GM13976 (cell line): ENCODE measurements at regions not wholly inside any gene's neighbourhood (a gene's known extent, or its start where the extent isn't known, plus 50 kb on each side); places are given as distances from the start of the nearest gene placed in this dataset.

Experiments used
- DNase-seq: peaks from one replicate; pipeline ENCODE4 v3.0.0; 2012; ENCODE audit warnings: low spot score
- CTCF ChIP-seq: IDR thresholded peaks from 2 replicates; pipeline ENCODE4 v1.5.1; 2012; ENCODE audit warnings: borderline replicate concordance, mild to moderate bottlenecking; ENCODE audit not compliant: insufficient read depth; ENCODE audit errors: extremely low read depth, missing control alignments, control extremely low read depth
- in situ Hi-C: fragments of 300-500 bp; cut with MboI; formaldehyde crosslinking; loops from one replicate; pipeline ENCODE4 v1.12.0; 2022; ENCODE audit warnings: low sequenced_read_pairs, mixed read lengths, inconsistent platforms; ENCODE audit not compliant: unreplicated experiment

DNA sequence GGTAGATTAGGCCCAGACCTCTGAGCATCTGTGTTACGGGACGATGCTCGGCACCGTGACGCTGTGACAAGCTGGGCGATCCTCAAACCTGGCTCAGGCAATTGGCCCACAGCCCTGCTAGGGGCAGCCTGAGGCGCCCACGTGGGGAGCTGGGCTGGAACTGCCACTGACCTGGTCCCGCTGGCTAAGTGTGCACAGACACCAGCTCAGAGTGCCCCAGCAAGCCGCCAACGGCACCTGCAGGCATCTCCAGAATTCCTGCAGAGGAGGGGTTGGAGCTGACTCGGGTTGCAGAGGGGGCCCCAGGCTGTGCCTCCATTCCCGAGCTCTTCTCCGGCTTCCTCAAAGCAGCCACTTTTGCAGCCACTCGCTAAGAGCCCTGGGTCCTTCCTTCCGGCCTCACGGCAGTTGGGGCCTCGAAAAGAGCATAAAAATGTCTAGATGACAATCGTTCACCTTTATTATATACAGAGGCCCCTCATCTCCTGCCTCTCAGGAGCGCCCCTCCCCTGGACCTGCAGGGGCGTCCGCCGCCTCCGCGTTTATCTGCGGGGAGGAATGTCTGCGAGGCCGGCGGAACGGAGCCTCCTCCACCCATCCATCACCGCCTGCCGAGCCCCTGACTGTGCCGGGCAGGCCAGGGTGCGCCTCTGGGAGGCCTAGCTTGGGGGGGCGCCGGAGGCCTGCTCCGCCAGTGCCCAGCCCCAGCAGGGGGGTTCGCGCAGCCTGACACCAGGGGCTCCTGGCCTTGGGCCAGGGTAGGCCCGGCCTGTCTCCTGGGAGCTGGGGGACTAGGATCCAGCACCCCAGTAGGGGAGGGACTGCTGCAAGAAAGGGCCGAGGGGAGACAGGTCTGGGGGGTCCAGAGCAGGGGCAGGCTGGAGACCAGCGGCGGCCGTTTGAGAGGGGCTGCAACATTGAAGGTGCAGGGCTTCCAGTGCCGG lies 144.9 kb downstream of the BARX1 start:
- DNase-seq, result peak; percentile 32
- in situ Hi-C loops, result no loop called here
- no peak for TF ChIP-seq CTCF

GRCh38 chr9:93809204-93809940 lies 145.8 kb downstream of the BARX1 start:
- in situ Hi-C loops, result no loop called here
- peak; percentile 12 for DNase-seq
- no peak for TF ChIP-seq CTCF

DNA sequence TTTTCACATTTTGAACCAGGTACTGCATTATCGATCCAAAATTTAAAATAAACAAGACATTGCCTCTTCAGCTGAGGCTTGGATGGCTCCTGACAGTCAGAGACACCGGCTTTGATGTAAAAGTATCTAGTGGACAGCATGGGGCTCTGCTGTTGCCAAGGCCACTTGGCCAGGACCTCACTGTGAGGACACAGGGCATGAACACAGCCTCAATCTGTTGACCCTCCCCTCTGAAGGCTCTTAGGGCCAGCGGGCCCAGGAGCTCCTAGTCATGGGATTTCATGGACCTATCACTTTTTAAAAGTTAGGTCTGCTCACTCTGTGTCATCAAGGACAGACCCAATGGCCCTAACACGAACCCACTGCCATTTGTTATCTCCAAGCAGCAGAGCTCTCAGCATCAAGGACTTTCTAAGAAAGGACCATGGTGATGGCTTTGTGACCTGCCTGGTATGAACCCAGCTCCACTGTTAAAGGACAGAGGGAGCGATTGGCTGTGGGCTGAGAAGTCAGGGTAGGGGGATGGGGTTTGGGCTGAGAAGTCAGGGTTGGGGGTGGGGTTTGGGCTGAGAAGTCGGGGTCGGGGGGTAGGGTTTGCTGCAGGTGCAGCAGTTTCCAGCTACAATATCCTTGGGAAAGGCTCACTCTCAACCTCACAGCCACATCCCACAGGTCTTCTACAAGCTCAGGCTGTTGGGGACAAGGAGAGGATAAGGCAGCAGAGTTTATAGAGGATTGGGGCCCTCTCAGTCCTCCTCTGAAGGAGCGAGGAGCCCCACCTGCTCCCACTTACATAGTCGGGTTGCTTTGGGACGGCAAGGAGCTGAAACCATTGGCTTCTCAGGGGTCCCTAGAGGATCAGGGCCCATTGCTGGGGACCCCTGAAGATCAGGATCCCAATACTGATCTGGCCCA lies 146.8 kb downstream of the BARX1 start:
- TF ChIP-seq CTCF, result no peak
- DNase-seq, result peak; percentile 11
- in situ Hi-C loops, result no loop called here

- no peak for TF ChIP-seq CTCF
- DNase-seq, result peak; percentile 9
- in situ Hi-C loops, result no loop called here
Observed at GRCh38 chr9:93807166-93808074, 147.7 kb downstream of the BARX1 start.

DNA sequence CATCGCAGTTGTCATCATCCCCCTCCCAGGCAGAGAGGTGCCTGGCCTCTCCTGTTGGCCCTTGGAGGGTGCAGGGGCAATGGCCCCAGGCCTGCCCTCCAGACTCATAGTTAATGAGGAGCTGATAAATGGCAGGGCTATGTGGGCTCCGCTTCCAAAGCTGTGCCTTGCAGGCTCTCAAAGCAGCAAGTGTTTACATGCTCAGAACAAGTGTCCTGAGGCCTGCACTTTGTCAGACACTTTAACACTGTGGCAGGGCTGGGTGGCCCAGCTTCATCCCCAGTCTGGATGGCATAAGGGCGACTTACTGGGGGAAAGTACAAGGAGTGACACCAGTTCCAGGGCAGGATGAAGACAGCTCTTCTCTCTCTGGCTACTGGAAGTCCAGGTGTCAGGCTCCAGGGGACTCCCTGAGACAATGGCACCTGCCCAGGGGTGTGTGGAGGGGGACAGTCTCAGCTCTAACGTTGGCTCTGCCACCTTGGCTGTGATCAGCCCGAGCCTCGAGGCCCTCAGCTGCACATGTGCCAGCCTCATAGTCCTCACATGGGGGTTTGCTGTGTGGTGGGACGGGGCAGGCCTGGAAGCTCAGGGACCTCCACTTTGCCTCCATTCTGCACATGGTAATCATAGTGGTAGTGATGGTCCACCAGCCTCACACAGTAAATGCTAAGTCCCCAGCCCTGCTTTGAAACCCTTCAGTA lies 153.4 kb downstream of the BARX1 start:
- TF ChIP-seq CTCF, result no peak
- no peak for DNase-seq
- in situ Hi-C loops, result no loop called here
